Testis (tissue), 2 donors: ENCODE measurements at regions not wholly inside any gene's neighbourhood (a gene's known extent, or its start where the extent isn't known, plus 50 kb on each side); places are given as distances from the start of the nearest gene placed in this dataset.

ENCODE experiments used
- DNase-seq: peaks from one replicate; pipeline ENCODE4 v3.0.0-alpha.2; 2019
- H3K27ac ChIP-seq, 2 donors: fragments of 200-600 bp; sonication (generic); one replicate each; pipeline ENCODE4 v1.5.1; 2019
- H3K27me3 ChIP-seq: fragments of 200-600 bp; sonication (generic); one replicate; pipeline ENCODE4 v1.5.1; 2019
- H3K36me3 ChIP-seq: fragments of 200-600 bp; sonication (generic); one replicate; pipeline ENCODE4 v1.5.1; 2017; ENCODE audit warnings: low read depth; ENCODE audit errors: missing control alignments
- H3K4me1 ChIP-seq: fragments of 200-600 bp; sonication (generic); one replicate; pipeline ENCODE4 v1.5.1; 2019
- H3K4me3 ChIP-seq, 2 donors: fragments of 200-600 bp; sonication (generic); one replicate each; pipeline ENCODE4 v1.5.1; 2017 to 2019
- H3K9me3 ChIP-seq: fragments of 200-600 bp; sonication (generic); one replicate; pipeline ENCODE4 v1.5.1; 2017
- POLR2A ChIP-seq: fragments of 450-650 bp; IDR thresholded peaks from one replicate; pipeline ENCODE4 v1.6.1; 2017; ENCODE audit warnings: antibody characterized with exemption, mild to moderate bottlenecking, moderate library complexity
- WGBS, 2 donors: methylation state at CpG; one replicate each; pipeline ENCODE4 v1.1.5; 2018; 5-methylcytosine and 5-hydroxymethylcytosine counted together
- intact Hi-C: fragments of 100-400 bp; cut with DNase I; formaldehyde crosslinking; loops from one replicate; pipeline ENCODE4 v1.15.1; 2023; ENCODE audit warnings: low total_unique reads
- TF ChIP-seq, protein P1 (sequence below), 3 experiments: fragments of 450-650 bp in 2 of 3; fragments of 200-600 bp in 1 of 3; sonication (generic) in 1 of 3; IDR thresholded peaks; one replicate each; pipeline ENCODE4 v1.5.1; 2016 to 2019; ENCODE audit warnings: antibody characterized with exemption in 3 of 3, mild to moderate bottlenecking in 2 of 3, moderate library complexity in 1 of 3

- no peak for DNase-seq
- Histone ChIP-seq H3K4me3 (no peak overlapping the region), H3K36me3 (no peaks in the 10 kb centered on the region), H3K27ac (no peak overlapping the region), H3K4me1 (no peaks in the 10 kb centered on the region), H3K9me3 (no peaks in the 10 kb centered on the region), H3K27me3 (no peaks in the 10 kb centered on the region)
- WGBS, 2 donors: 75 to 88% methylated on average over 1 of the region's 1 CpG
- TF ChIP-seq, protein P1, sequence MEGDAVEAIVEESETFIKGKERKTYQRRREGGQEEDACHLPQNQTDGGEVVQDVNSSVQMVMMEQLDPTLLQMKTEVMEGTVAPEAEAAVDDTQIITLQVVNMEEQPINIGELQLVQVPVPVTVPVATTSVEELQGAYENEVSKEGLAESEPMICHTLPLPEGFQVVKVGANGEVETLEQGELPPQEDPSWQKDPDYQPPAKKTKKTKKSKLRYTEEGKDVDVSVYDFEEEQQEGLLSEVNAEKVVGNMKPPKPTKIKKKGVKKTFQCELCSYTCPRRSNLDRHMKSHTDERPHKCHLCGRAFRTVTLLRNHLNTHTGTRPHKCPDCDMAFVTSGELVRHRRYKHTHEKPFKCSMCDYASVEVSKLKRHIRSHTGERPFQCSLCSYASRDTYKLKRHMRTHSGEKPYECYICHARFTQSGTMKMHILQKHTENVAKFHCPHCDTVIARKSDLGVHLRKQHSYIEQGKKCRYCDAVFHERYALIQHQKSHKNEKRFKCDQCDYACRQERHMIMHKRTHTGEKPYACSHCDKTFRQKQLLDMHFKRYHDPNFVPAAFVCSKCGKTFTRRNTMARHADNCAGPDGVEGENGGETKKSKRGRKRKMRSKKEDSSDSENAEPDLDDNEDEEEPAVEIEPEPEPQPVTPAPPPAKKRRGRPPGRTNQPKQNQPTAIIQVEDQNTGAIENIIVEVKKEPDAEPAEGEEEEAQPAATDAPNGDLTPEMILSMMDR (IDR thresholded peaks at IDR 0.05): no peak
- TF ChIP-seq POLR2A: no peak
- intact Hi-C loops: no loop called here
Observed at GRCh38 chr10:111923032-111923431, 260.5 kb downstream of the GPAM start.

DNA sequence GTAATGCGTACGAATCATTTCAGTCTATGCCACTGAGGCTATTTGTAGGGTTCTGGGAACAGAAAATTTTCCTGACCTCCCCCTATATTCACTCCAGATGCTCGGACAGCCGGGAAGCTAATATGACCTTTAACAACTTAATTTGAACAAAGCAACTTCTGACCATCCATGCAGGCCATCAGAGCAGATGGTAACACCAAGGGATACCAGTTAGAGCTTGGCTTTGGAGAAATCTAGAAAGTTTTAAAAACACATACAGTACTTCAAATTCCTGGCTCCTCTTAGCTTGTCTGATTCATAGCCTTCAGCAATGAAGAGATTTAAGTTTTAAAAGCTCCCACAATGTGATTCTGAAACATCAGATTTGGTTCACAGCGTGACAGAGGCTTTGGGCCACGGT lies 257.3 kb downstream of the GPAM start:
- WGBS, 2 donors: 91 to 92% methylated on average over 6 of the region's 6 CpGs

GRCh38 chr10:111933937-111934336 lies 249.6 kb downstream of the GPAM start:
- intact Hi-C loops: no loop called here

More for the DNA sequence above, 257.3 kb downstream of the GPAM start:
- no peaks in the 10 kb centered on the region for H3K9me3 ChIP-seq
- H3K4me1 ChIP-seq: no peaks in the 10 kb centered on the region
- no peaks in the 10 kb centered on the region for H3K27me3 ChIP-seq
- TF ChIP-seq, protein P1 (IDR thresholded peaks at IDR 0.05): no peak
- no peak for TF ChIP-seq POLR2A
- DNase-seq: no peak
- no peak overlapping the region for H3K27ac ChIP-seq
- H3K36me3 ChIP-seq: no peaks in the 10 kb centered on the region
- intact Hi-C loops: no loop called here
- no peak overlapping the region for H3K4me3 ChIP-seq

DNA sequence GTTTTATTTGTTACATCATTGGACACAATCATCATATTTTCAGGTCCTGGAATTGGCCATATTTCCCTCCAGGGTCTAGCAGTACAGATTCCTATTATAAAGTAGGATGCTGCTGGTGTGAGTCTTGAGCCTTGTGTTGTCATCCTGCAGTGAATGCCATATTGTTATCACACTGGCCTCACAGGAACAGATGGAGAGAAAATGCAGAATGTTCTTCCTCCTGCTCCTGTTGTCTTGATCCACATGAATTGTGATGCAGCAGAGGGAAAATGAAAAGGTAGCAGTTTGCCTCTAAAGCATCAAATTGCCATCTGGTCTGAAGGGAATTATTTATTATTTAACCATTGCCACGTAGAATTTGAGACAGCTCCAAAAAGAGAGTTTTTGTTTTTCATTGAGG lies 248.6 kb downstream of the GPAM start:
- intact Hi-C loops: no loop called here
- Histone ChIP-seq H3K36me3 (no peaks in the 10 kb centered on the region), H3K9me3 (no peaks in the 10 kb centered on the region), H3K27ac (no peak overlapping the region), H3K4me3 (no peak overlapping the region), H3K27me3 (no peaks in the 10 kb centered on the region), H3K4me1 (no peaks in the 10 kb centered on the region)
- DNase-seq: no peak
- WGBS, 2 donors: 66 to 90% methylated on average over 1 of the region's 1 CpG
- TF ChIP-seq POLR2A: no peak
- TF ChIP-seq, protein P1 (IDR thresholded peaks at IDR 0.05): no peak

More at GRCh38 chr10:111933937-111934336, 249.6 kb downstream of the GPAM start:
- H3K27ac ChIP-seq: no peak overlapping the region
- no peaks in the 10 kb centered on the region for H3K9me3 ChIP-seq
- no peaks in the 10 kb centered on the region for H3K36me3 ChIP-seq
- H3K4me3 ChIP-seq: no peak overlapping the region
- WGBS, 2 donors: 86 to 91% methylated on average over 5 of the region's 5 CpGs
- H3K4me1 ChIP-seq: no peaks in the 10 kb centered on the region
- H3K27me3 ChIP-seq: no peaks in the 10 kb centered on the region
- TF ChIP-seq POLR2A: no peak
- TF ChIP-seq, protein P1 (IDR thresholded peaks at IDR 0.05): no peak
- DNase-seq: no peak

- no peak overlapping the region for H3K4me3 ChIP-seq
- no peaks in the 10 kb centered on the region for H3K9me3 ChIP-seq
- H3K27ac ChIP-seq: no peak overlapping the region
- no peaks in the 10 kb centered on the region for H3K36me3 ChIP-seq
- intact Hi-C loops: no loop called here
- WGBS, 2 donors: 78 to 89% methylated on average over 3 of the region's 3 CpGs
- H3K27me3 ChIP-seq: no peaks in the 10 kb centered on the region
- TF ChIP-seq, protein P1 (IDR thresholded peaks at IDR 0.05): no peak
- no peak for TF ChIP-seq POLR2A
- no peak for DNase-seq
- H3K4me1 ChIP-seq: no peaks in the 10 kb centered on the region
Observed at GRCh38 chr10:111936143-111936542, 247.4 kb downstream of the GPAM start.
